ENCODE measurements at regions not wholly inside any gene's neighbourhood (a gene's known extent, or its start where the extent isn't known, plus 50 kb on each side); places are given as distances from the start of the nearest gene placed in this dataset.

GRCh38 chr11:121688860-121689614 lies 236.3 kb upstream of the SORL1-AS1 start:
- no peak for TF ChIP-seq EP300 (IDR thresholded peaks at IDR 0.05)
- H3K27ac ChIP-seq: no peak overlapping the region
- H3K9me3 ChIP-seq: no peaks in the 10 kb centered on the region
- 63 to 80% (median 72%) methylated on average over 8 of the region's 8 CpGs for WGBS, 5 donors
- intact Hi-C loops (cut with DNase I; ENCODE audit: low total_unique reads): no loop called here
- no peak for DNase-seq
- no peaks in the 10 kb centered on the region for H3K36me3 ChIP-seq
- H3K4me1 ChIP-seq: peaks cover 0 to 5% (median 0%) of the 10 kb centered on the region in 4 donors
- H3K27me3 ChIP-seq: no peaks in the 10 kb centered on the region
- H3K4me3 ChIP-seq: no peak overlapping the region

GRCh38 chr11:121688055-121688491 lies 235.3 kb upstream of the SORL1-AS1 start:
- H3K27ac ChIP-seq: no peak overlapping the region
- WGBS, 5 donors: 31 to 42% (median 34%) methylated on average over 5 of the region's 5 CpGs
- peak in 1 of 2 donors; percentile 66 for DNase-seq
- peaks cover 0 to 5% (median 0%) of the 10 kb centered on the region in 4 donors for H3K4me1 ChIP-seq
- no peaks in the 10 kb centered on the region for H3K36me3 ChIP-seq
- intact Hi-C loops (cut with DNase I; ENCODE audit: low total_unique reads): no loop called here
- H3K27me3 ChIP-seq: no peaks in the 10 kb centered on the region
- no peak for TF ChIP-seq POLR2A (IDR thresholded peaks at IDR 0.05)
- TF ChIP-seq EP300 (IDR thresholded peaks at IDR 0.05): no peak
- no peak for TF ChIP-seq POLR2AphosphoS5 (IDR thresholded peaks at IDR 0.05)
- no peak for TF ChIP-seq CTCF (IDR thresholded peaks at IDR 0.05)
- no peak overlapping the region for H3K4me3 ChIP-seq
- no peaks in the 10 kb centered on the region for H3K9me3 ChIP-seq

GRCh38 chr11:121683791-121684190 lies 231.0 kb upstream of the SORL1-AS1 start:
- no peak overlapping the region for H3K4me3 ChIP-seq
- H3K27me3 ChIP-seq: no peaks in the 10 kb centered on the region
- H3K9me3 ChIP-seq: no peaks in the 10 kb centered on the region
- intact Hi-C loops (cut with DNase I; ENCODE audit: low total_unique reads): no loop called here
- TF ChIP-seq CTCF (IDR thresholded peaks at IDR 0.05) (no peak), POLR2AphosphoS5 (IDR thresholded peaks at IDR 0.05) (no peak), POLR2A (IDR thresholded peaks at IDR 0.05) (no peak), EP300 (IDR thresholded peaks at IDR 0.05) (no peak)
- no peak overlapping the region for H3K27ac ChIP-seq
- 96 to 98% (median 98%) methylated on average over 3 of the region's 3 CpGs for WGBS, 5 donors
- peaks cover 0 to 5% (median 0%) of the 10 kb centered on the region in 4 donors for H3K4me1 ChIP-seq
- no peak for DNase-seq
- H3K36me3 ChIP-seq: no peaks in the 10 kb centered on the region

Small RNA genes in the stretch of these regions (small RNA-seq; reads per million reads assigned to genes)
- gene RNU6-256P: 0 reads per million in 4 donors
